GM18868 (cell line): ENCODE measurements at regions not wholly inside any gene's neighbourhood (a gene's known extent, or its start where the extent isn't known, plus 50 kb on each side); places are given as distances from the start of the nearest gene placed in this dataset.

ENCODE experiments used
- ATAC-seq: cut with Tn5 transposase; IDR thresholded peaks from one replicate; pipeline ENCODE4 v1.9.1; 2021; ENCODE audit warnings: mild to moderate bottlenecking, moderate library complexity; ENCODE audit not compliant: unreplicated experiment

DNA sequence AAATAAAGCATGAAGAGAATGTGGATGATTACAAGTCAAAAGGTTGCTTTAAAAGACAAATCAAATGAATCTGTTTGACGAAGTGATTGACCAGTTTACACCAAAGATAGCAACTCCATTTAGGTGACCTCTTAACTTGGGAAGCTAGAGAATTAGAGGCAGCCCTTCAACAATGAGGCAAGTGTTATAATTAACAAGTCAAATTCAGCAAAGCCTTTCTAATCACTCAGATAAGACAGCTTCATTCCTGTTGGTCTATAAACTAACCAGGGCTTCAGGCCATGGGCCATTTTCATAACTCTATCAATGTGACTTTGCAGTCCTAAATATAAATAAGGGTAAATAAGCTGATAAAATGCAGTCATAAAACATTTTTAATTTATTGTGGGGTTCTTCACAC is 712.2 kb upstream of the SEMA6A start:
- ATAC-seq, result no peak

DNA sequence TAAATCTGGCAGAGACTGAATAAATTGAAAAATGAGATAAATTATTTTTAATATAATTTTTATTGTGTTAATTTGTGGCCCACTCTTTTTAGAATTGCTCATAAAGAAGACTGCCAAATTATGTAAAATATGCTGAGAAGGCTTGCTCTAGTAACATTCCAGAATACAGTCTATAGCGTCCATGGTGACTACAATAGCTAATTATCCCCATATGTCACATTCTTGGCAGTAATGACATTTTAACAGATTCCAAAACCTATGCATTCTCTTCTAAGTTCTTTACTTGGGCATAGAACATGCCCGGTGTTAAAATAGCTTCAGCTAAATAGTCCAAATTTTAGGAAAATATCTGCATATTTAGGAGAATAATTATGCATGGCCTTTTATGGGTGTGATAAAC is 697.0 kb upstream of the SEMA6A start:
- no peak for ATAC-seq

DNA sequence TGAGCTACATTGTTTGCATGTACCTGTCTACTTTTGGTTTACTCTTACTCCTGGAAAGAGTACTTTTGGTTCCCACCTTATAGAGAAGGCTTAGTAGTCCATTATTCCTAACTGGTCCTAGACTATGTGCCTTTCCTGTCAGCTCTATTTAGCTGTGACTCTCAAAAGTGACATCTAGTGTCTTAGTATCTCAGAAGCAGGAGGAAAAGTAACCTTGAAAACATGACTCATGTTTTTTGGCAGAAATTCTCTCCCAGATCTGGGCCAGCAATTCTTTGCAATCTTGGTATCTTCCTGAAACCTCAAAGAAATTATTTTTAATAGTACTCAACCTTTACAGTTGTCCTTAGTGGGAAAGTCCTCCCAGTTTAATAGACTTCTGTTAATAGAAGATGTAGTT is 691.7 kb upstream of the SEMA6A start:
- no peak for ATAC-seq

DNA sequence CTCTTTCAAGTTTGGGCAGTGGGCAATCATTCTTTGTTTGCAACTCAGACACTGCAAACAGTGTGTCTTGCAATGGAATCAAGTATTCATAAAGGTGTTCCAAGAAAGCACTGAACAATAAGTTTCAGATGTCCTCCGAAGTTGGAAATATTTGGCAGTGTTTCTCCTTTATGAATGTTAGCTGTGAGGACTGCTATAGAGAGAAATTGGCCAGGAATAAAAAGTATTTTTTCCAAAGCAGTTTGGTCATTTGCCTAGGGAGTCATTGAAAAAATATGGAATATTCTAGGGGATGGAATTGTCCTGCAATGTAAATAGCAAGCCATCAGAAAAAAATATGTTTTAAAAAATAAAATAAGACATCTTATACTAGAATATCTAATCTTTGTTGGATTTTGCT is 688.6 kb upstream of the SEMA6A start:
- ATAC-seq, result no peak

DNA sequence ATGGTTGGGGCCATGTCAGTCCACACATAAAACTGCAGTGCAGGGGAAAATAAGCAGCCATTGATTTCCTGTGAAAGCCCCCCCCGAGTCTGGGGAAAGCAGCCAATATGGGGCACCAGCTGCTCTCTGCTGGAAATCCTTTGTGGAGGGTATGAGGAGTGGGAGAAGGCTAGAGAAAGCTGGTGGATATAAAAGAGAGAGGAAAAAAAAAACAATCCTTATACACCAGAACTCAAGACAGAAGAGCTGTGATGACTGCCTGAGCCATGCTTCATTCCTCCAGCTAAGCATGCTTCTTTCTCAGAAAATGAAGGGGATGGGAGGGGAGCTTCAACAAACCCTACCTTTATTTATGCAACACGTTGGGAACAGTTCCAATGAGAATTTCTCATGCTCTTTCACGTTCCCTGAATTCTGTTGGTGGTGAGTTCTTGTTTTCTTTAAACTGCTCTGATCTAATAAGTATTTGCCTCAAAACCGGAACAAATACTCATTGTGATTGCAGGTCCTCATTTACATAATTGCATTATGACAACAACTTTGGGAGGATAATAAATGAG is 688.0 kb upstream of the SEMA6A start:
- no peak for ATAC-seq

DNA sequence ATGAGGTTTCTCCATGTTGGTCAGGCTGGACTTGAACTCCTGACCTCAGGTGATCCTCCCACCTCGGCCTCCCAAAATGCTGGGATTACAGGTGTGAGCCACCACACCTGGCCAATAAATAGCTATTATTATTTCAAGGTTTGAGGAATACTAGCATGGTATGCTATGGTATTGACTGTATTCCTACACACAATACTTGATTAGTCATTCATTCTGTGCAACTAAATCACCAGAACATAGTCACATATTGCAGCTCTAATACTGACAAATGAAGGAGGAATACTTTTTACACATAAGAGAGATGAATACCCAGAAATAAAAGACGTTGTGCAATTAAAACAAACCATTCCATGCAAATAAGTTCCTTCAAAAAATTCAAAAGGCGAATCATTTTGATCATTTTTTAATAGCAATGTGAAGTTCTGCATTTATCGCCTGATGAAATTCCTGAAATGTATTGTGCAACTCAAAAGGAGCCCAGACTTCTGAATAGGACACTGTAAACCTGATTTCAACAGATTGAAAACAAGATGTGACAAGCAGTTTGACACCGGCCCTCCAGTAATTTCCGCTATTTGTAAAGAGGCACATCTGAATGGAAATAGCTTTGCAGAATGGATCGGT is 687.4 kb upstream of the SEMA6A start:
- no peak for ATAC-seq

DNA sequence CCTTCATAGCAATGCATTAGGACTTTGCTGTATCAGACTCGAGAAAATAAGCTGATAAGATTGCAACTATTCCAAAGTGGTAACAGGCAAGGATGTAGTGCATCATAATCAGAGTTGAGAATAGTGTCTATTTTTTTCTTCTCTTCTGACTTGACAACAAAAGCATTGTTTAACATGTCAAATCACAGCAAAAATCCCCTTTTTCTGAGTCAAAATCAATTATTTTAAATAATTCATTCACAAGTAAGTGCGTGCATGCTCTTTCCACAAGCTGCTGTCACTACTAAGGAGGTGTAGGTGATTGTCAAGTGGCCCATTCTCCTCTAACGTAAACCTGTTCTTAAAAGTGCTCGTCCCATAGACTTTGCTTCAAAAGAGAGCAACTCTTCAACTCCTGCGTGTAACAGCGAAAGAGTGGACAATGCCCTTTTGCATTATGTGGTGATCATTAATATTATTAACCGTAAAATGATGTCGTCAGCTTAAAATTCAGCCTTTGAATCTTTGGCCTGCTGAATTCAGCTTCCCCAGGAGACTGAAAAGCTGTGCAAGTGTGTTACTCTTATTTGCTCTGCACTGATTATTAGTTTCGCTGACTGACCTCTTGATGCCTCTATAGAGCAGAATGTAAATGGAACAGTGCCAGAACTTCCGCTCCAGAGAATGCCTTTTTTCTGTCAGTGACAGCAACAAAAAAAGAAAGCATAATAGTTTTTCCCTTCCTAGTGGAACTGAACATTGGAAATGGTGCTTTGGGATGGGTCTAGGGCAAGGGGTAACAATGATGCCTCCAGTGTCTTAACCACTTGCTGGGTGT is 680.8 kb upstream of the SEMA6A start:
- no peak for ATAC-seq

DNA sequence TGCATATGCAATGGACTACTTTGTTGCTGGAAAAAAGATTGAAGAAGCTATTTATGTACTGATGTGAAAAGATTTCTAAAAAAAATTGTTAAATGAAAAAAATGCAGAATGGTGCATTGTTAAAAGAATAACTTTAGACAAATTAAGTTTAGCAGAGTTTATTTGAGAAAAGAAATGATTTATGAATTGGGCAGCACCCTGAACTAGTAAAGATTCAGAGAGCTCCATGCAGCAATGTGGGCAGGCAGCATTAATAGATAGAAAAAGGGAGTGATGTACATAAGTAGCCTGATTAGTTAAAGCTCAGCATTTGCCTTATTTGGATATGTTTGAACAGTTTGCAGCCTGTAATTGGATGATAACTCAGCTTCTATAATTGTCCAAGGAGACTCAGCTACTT is 677.9 kb upstream of the SEMA6A start:
- no peak for ATAC-seq

DNA sequence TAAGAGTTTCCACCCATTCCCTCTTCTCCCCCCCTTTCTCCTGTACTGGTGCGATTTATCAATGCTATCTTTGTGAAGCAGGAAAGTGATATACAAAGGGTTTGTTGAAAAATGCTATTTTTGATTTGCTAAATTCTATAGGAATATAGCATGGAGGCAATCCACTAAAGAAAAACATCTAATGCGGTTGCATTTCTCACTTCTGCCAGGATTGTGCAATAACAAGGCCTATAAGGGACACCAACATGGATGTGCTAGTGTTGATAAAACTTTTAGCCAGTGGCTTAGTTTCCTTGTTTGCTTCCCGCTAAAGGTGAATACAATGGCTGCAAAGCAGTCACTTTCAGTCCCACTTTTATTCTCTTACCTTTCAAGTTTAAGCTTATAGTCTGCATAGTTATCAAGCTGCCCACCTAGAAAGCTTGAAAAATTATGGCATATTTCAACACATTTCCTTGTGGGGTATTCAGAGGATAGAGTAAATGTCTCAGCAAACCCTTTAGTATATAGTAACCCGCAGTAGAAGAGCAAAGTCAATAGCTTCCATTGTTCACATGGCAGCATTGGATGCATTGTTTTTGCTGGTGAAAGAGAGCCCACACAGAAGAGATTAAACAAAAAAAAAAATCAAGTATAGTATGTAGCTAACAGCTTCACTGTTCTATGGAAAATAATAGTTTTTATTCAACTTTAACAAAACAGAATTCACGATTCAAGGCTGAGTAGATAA is 674.6 kb upstream of the SEMA6A start:
- no peak for ATAC-seq

DNA sequence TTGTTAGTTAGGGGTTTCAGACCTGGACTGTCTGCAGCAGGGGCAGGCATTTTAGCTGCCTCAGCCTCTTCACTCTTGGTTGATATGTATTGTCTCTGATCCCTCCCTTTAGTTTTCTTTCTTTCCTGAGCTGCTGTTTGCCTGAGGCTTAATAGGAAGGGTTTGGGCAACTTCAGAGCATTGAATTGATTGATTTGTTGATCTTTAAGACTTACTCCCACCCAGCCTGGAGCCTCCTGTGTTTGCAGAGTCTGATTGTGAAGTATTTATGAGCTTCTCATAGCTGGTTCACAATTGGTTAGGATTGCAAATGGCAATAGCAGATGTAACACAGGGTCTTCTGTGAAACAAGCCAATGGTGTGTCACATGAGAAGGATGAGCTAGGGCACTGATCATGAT is 671.8 kb upstream of the SEMA6A start:
- no peak for ATAC-seq

DNA sequence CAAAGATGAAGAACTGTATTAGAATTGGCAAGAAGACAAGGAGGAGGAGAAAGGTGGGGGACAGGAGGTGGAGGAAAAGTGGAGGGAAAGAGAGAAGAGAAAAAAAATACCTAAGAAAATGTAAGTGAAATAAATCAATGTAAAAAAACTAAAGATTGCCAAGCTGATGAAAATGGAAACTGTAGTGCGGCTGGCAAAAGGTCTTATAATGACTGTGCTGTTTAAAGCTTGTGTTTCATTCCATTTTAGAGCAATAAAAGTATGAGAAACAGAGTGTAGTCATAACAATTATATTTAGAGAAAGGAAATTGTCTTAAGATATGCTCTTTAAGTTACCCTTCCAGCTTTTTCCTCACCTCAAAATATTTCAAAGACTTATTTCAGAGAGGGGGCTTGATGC is 670.5 kb upstream of the SEMA6A start:
- ATAC-seq, result peak; percentile 59

DNA sequence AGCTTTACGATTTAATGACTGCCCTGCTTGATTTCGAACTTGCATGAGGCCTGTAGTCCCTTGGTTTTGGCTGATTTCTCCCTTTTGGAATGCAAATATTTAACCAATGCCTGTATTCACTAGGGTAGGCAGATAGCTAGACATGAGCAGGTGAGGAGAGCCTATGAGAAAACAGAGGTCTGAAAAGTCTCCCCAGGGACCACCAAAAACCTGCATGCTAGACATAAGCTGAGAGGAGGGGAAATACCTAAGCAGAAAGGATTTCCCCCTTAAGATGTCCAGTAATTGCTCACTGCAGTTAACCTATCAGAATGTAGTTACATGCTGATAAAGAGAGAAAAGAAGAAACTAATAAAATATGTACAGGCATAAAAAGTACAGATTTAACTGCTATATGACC is 667.4 kb upstream of the SEMA6A start:
- peak; percentile 54 for ATAC-seq

DNA sequence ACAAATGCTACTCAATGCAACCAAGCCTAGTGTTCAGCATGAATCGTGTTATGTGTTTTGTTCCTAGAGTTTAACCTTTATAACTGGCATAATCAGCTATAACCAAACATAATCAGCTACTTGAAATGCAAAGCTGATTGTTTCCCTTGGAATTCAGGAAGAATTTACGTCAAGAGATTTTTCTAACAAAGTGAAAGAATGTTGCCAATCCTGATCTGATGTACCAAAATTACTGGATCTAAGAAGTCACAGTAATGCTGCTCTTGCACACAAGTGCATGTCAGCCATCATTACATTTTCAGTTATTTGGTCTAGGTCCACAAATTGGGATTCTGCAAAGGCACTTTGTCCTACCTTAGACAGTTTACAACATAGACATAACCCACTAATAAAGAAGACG is 662.3 kb upstream of the SEMA6A start:
- ATAC-seq, result no peak

DNA sequence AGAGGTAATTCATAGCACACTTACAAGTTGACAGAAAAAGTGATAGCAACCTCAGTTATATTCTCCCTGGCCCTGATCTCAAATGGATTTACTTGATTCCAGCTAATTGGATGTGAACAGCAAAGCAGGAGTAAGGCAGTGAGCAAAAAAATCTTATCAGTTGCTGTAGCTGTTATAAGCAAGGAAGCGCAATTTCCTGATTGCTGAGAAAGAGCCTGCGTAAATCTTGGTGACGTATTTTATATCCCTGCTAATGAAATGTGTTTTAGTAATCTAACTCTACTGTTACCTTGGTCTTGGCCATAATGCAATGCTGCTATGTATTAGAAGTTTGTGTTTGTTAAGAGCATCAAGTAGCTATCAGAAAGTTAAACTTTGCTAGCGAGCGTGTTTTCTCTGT is 661.2 kb upstream of the SEMA6A start:
- ATAC-seq, result no peak

DNA sequence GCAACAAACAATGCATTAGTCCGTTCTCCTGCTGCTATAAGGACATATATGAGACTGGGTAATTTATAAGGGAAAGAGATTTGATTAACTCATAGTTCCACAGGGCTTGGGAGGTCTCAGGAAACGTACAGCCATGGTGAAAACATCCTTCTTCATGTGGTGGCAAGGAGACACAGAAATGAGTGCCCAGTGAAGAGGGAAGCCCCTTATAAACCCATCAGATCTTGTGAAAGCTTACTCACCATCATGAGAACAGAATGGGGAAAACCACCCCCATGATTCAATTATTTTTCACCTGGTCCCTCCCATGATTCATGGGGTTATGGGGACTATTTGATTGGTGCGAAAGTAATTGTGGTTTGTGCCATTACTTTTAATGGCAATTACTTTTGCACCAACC is 655.8 kb upstream of the SEMA6A start:
- peak; percentile 69 for ATAC-seq

DNA sequence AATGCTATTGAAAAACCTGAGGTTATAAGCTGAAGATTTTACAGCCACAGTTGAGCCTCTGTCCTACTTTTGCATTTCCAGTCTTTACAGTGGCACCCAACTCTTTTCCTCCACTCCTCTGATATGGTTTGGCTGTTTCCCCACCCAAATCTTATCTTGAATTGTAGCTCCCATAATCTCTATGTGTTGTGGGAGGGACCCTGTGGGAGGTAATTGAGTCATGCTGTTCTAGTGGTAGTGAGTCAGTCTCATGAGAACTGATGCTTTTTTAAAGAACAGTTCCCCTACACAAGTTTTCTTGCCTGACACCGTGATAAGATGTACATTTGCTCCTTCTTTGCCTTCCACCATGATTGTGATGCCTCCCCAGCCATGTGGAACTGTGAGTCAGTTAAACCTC is 646.1 kb upstream of the SEMA6A start:
- ATAC-seq, result no peak

DNA sequence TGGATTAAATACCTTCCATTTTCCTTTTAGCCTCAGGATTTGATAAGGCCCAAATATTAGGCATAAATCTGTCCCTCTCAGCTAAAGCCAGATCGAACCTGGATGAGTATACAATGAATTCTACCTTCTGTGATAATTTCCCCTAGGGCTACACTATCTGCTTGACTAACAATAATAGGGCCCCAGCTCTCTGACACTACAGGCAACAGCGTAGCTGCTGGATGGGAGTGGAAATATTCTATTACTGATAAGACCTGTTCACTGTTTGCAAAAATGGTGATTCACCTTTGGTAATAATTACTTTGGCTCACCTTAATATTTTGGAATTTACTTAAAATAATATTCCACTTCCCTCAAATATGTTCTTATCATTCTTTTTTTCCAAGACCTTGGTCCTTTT is 644.2 kb upstream of the SEMA6A start:
- no peak for ATAC-seq

DNA sequence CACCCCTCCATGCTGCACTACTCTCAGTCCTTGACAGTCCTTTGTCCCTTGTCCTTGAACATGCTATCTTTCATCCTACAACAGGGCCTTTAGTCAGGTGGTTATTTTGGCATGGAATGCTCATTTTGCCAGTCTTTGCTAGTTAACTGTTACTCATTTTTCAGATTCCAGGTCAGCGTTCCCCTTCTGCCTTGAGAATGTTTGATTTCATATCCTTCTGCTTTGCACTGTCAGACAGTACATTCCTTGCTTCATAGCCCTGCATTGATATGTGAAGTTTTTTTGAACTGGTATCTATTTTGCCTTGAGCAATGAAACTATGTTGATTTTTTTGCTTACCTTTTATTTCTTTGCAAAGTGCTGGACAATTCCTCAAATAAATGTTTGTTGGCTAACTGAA is 638.2 kb upstream of the SEMA6A start:
- ATAC-seq, result no peak

DNA sequence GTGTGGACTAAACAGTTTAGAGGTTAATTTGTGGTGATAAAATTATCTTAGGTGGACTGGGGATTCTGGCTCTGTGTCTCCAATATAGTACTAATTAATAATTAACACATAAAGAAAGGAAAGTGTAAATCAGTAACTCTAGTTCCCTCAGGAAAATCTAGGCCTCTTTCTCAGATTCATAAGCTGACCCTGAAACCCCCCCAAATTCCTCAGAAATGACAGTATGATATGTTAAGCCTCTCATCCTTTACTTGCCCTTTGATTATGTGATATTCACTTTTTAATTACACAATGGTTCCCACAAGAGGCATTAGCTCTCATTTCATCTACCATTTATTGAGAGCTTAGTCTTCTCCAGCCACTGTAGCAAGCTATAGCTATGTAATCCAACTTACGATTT is 636.2 kb upstream of the SEMA6A start:
- ATAC-seq, result no peak

DNA sequence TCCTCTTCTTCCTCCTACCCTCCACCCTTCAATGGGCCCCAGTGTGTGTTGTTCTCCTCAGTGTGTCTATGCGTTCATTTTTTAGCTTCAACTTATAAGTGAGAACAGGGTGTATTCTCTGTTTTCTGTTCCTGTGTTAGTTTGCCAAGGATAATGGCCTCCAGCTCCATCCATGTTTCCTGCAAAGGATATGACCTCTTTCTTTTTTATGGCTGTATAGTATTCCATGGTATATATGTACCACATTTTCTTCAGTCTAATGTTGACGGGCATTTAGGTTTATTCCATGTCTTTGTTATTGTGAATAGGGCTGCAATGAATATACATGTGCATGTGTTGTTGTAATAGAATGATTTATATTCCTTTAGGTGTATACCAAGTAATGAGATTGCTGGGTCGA is 634.9 kb upstream of the SEMA6A start:
- ATAC-seq, result no peak

DNA sequence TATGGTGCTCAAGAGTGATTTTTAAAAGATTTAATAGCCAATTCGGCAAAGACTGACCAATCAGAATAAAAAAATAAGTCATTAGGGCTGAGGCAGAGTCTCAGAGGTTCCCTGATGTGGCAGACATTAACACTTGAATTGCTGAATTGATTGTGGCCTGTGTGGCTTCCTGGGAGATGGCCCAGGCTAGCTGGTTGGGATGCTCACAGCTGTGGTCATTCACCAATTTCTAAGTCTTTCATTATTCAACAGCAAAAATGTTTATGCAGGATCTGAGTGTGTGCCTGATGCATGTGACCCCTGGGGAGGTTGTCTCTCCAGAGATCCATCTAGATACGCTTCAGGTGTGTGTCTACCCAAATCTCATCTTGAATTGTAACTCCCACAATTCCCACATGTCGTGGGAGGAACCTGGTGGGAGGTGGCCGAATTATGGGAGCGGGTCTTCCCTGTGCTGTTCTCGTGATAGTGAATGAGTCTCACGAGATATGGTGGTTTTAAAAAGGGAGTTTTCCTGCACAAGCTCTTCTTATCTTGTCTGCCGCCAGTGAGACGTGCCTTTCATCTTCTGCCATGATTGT is 632.6 kb upstream of the SEMA6A start:
- ATAC-seq, result no peak
